Suprapubic skin (tissue), 3 donors: ENCODE measurements at regions not wholly inside any gene's neighbourhood (a gene's known extent, or its start where the extent isn't known, plus 50 kb on each side); places are given as distances from the start of the nearest gene placed in this dataset.

Experiments used
- POLR2A ChIP-seq, 2 donors: fragments of 450-650 bp; IDR thresholded peaks; one replicate each; pipeline ENCODE4 v1.6.1; 2017; ENCODE audit warnings: antibody characterized with exemption in 2 of 2, mild to moderate bottlenecking in 2 of 2, moderate library complexity in 2 of 2
- TF ChIP-seq, protein P1 (sequence below), 2 donors: fragments of 200-600 bp in 1 of 2; fragments of 450-650 bp in 1 of 2; sonication (generic) in 1 of 2; IDR thresholded peaks; one replicate each; pipeline ENCODE4 v1.5.1; 2016 to 2019; ENCODE audit warnings: antibody characterized with exemption in 2 of 2, mild to moderate bottlenecking in 1 of 2, moderate library complexity in 1 of 2

- TF ChIP-seq POLR2A (IDR thresholded peaks at IDR 0.05): no peak
- TF ChIP-seq, protein P1, sequence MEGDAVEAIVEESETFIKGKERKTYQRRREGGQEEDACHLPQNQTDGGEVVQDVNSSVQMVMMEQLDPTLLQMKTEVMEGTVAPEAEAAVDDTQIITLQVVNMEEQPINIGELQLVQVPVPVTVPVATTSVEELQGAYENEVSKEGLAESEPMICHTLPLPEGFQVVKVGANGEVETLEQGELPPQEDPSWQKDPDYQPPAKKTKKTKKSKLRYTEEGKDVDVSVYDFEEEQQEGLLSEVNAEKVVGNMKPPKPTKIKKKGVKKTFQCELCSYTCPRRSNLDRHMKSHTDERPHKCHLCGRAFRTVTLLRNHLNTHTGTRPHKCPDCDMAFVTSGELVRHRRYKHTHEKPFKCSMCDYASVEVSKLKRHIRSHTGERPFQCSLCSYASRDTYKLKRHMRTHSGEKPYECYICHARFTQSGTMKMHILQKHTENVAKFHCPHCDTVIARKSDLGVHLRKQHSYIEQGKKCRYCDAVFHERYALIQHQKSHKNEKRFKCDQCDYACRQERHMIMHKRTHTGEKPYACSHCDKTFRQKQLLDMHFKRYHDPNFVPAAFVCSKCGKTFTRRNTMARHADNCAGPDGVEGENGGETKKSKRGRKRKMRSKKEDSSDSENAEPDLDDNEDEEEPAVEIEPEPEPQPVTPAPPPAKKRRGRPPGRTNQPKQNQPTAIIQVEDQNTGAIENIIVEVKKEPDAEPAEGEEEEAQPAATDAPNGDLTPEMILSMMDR (IDR thresholded peaks at IDR 0.05): no peak
Measured at GRCh38 chr14:51444353-51445000, 204.4 kb downstream of the TMX1 start.
